SK-N-SH treated with all-trans-retinoic acid at 6 μM for 48 hours (cell line): ENCODE measurements at regions not wholly inside any gene's neighbourhood (a gene's known extent, or its start where the extent isn't known, plus 50 kb on each side); places are given as distances from the start of the nearest gene placed in this dataset.

ENCODE experiments used
- BACH2 ChIP-seq: fragments of 250-450 bp; sonication (Bioruptor Pico); IDR thresholded peaks from 2 replicates; pipeline ENCODE4 v1.9.0; 2021; ENCODE audit warnings: mild to moderate bottlenecking, borderline replicate concordance
- CREB5 ChIP-seq: fragments of 250-450 bp; sonication (Bioruptor Pico); IDR thresholded peaks from 2 replicates; pipeline ENCODE4 v1.5.1; 2020; ENCODE audit warnings: low read depth, mild to moderate bottlenecking, moderate library complexity
- SNAI2 ChIP-seq: fragments of 250-450 bp; sonication (Bioruptor Pico); IDR thresholded peaks from 2 replicates; pipeline ENCODE4 v1.5.0; 2020; ENCODE audit warnings: mild to moderate bottlenecking, moderate library complexity
- ZC3H10 ChIP-seq: fragments of 250-450 bp; sonication (Bioruptor Pico); IDR thresholded peaks from 2 replicates; pipeline ENCODE4 v1.5.1; 2021; ENCODE audit warnings: mild to moderate bottlenecking, moderate library complexity
- ZFP3 ChIP-seq: fragments of 250-450 bp; sonication (Bioruptor Pico); IDR thresholded peaks from 2 replicates; pipeline ENCODE4 v1.5.0; 2020; ENCODE audit warnings: mild to moderate bottlenecking, moderate library complexity
- ZNF565 ChIP-seq: fragments of 450-650 bp; formaldehyde crosslinking; conservative IDR thresholded peaks from 2 replicates; pipeline ENCODE4 v1.5.0; 2020; ENCODE audit warnings: low read depth, mild to moderate bottlenecking, moderate library complexity
- TF ChIP-seq, protein P1 (sequence below): fragments of 250-450 bp; sonication (Bioruptor Pico); IDR thresholded peaks from 2 replicates; pipeline ENCODE4 v1.8.0; 2020; ENCODE audit warnings: mild to moderate bottlenecking, moderate library complexity, borderline replicate concordance

DNA sequence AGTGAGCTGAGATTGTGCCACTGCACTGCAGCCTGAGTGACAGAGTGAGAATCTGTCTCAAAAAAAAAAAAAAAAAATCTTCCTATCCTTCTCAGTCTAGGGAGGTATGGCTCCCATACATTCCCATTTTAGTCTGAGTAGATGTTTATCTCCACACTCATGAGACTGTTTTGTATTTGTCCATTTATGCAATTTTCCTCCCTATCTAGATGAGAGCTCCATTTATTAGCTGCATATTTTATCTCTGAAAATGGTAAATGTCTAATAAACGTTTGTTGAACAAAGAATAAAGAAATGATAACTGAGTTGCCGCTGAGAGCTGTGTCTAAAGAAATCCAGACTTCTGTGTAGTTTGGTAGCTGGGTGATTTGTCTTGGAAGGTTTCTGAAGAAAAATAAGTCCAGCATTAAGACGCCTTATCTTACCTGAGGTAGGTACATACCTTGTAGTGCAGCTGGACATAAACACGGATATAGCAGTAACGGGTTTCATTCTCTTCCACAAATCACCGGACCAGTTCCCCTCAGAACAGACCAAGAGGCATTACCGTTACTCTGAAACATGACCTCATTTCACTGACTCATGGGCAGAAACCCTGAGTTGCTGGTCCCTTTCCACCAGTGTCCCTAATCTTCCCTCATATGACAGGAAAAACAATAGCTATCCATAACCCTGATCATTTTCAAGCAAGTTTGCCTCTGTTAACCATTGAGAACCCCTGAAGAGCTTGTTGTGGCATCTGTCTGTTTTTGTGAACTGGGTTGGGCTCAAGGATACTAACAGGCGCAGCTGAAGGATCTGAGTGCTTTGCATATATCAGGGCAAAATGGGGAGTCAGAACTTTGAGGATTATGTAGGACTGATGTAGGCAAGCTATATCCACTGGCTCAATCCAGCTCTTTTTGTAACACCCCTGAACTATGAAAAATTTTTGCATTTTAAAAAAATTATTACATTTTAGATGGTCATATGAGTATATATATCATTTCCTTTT lies 177.4 kb upstream of the XYLT1 start:
- TF ChIP-seq CREB5 (no peak), ZFP3 (CRISPR knock-in tag) (no peak), ZNF565 (CRISPR knock-in tag) (no peak), BACH2 (no peak), SNAI2 (CRISPR knock-in tag) (no peak), ZC3H10 (CRISPR knock-in tag) (no peak)
- TF ChIP-seq, protein P1, sequence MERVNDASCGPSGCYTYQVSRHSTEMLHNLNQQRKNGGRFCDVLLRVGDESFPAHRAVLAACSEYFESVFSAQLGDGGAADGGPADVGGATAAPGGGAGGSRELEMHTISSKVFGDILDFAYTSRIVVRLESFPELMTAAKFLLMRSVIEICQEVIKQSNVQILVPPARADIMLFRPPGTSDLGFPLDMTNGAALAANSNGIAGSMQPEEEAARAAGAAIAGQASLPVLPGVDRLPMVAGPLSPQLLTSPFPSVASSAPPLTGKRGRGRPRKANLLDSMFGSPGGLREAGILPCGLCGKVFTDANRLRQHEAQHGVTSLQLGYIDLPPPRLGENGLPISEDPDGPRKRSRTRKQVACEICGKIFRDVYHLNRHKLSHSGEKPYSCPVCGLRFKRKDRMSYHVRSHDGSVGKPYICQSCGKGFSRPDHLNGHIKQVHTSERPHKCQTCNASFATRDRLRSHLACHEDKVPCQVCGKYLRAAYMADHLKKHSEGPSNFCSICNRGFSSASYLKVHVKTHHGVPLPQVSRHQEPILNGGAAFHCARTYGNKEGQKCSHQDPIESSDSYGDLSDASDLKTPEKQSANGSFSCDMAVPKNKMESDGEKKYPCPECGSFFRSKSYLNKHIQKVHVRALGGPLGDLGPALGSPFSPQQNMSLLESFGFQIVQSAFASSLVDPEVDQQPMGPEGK, result no peak
